Neural cell (in vitro differentiated cells): ENCODE measurements at regions not wholly inside any gene's neighbourhood (a gene's known extent, or its start where the extent isn't known, plus 50 kb on each side); places are given as distances from the start of the nearest gene placed in this dataset.

Source experiments
- H2AFZ ChIP-seq: fragments of 200-600, 300-800 bp; sonication (generic), shearing (Covaris generic); 2 replicates; pipeline ENCODE4 v1.6.0; 2014; ENCODE audit warnings: low read depth, mild to moderate bottlenecking, antibody characterized with exemption, low read length, moderate library complexity
- H3F3A ChIP-seq: fragments of 200-600 bp; shearing (Covaris generic); 2 replicates; pipeline ENCODE4 v1.6.1; 2016; ENCODE audit warnings: mild to moderate bottlenecking, moderate library complexity, mixed read lengths, antibody characterized with exemption, low read length; ENCODE audit not compliant: insufficient read depth, poor library complexity, severe bottlenecking
- H3K27ac ChIP-seq: fragments of 200-600, 300-800 bp; sonication (generic), shearing (Covaris generic); 2 replicates; pipeline ENCODE4 v1.5.1; 2014; ENCODE audit warnings: mild to moderate bottlenecking, low read length, moderate library complexity
- H3K27me3 ChIP-seq: fragments of 300-800, 200-600 bp; sonication (generic), shearing (Covaris generic); 2 replicates; pipeline ENCODE4 v1.6.0; 2014; ENCODE audit warnings: mild to moderate bottlenecking, low read depth, low read length, moderate library complexity; ENCODE audit not compliant: insufficient read depth
- H3K36me3 ChIP-seq: fragments of 300-800, 200-600 bp; sonication (generic), shearing (Covaris generic); 2 replicates; pipeline ENCODE4 v1.5.1; 2014; ENCODE audit warnings: mild to moderate bottlenecking, antibody characterized with exemption, low read length, moderate library complexity; ENCODE audit not compliant: insufficient read depth
- H3K4me2 ChIP-seq: fragments of 300-800, 200-600 bp; sonication (generic), shearing (Covaris generic); 2 replicates; pipeline ENCODE4 v1.6.0; 2014; ENCODE audit warnings: mild to moderate bottlenecking, low read length
- H3K4me3 ChIP-seq: fragments of 300-800, 200-600 bp; sonication (generic), shearing (Covaris generic); 2 replicates; pipeline ENCODE4 v1.5.1; 2014; ENCODE audit warnings: mild to moderate bottlenecking, low read length, moderate library complexity
- H3K79me2 ChIP-seq: fragments of 200-600 bp; shearing (Covaris generic); replicated peaks from 2 replicates; pipeline ENCODE4 v1.6.0; 2014; ENCODE audit warnings: mild to moderate bottlenecking, low read length, moderate library complexity; ENCODE audit not compliant: insufficient read depth
- H3K9ac ChIP-seq: fragments of 300-800, 200-600 bp; sonication (generic), shearing (Covaris generic); 2 replicates; pipeline ENCODE4 v1.6.1; 2016; ENCODE audit warnings: mild to moderate bottlenecking, low read length, mixed read lengths
- H3K9me2 ChIP-seq: fragments of 200-600 bp; shearing (Covaris generic); 2 replicates; pipeline ENCODE4 v1.6.1; 2016; ENCODE audit warnings: mild to moderate bottlenecking, low read length, mixed read lengths; ENCODE audit not compliant: insufficient read depth
- H3K9me3 ChIP-seq: fragments of 200-600, 300-800 bp; sonication (generic), shearing (Covaris generic); 2 replicates; pipeline ENCODE4 v1.6.1; 2016; ENCODE audit warnings: mild to moderate bottlenecking, mixed run types, low read length, moderate library complexity, mixed read lengths
- H4K20me1 ChIP-seq: fragments of 200-600 bp; shearing (Covaris generic); 2 replicates; pipeline ENCODE4 v1.6.1; 2016; ENCODE audit warnings: mild to moderate bottlenecking, mixed run types; ENCODE audit not compliant: insufficient read depth
- EP300 ChIP-seq: fragments of 450-650 bp; conservative IDR thresholded peaks from 2 replicates; pipeline ENCODE4 v1.6.1; 2014; ENCODE audit warnings: antibody characterized with exemption, mild to moderate bottlenecking, moderate library complexity; ENCODE audit not compliant: poor library complexity, severe bottlenecking
- EZH2 ChIP-seq: fragments of 200-600, 300-800 bp; shearing (Covaris generic), sonication (generic); IDR thresholded peaks from 2 replicates; pipeline ENCODE4 v1.6.1; 2014; ENCODE audit warnings: antibody characterized with exemption, low read length, borderline replicate concordance, mild to moderate bottlenecking; ENCODE audit not compliant: insufficient read depth, poor library complexity, severe bottlenecking
- MXI1 ChIP-seq: fragments of 450-650 bp; conservative IDR thresholded peaks from 2 replicates; pipeline ENCODE4 v1.6.1; 2014; ENCODE audit warnings: antibody characterized with exemption, mild to moderate bottlenecking; ENCODE audit not compliant: poor library complexity, severe bottlenecking
- POLR2AphosphoS5 ChIP-seq: IDR thresholded peaks from 2 replicates; pipeline ENCODE4 v1.6.1; 2012
- RAD21 ChIP-seq: fragments of 450-650 bp; conservative IDR thresholded peaks from 2 replicates; pipeline ENCODE4 v1.6.1; 2014; ENCODE audit warnings: antibody characterized with exemption, mild to moderate bottlenecking, moderate library complexity
- REST ChIP-seq: IDR thresholded peaks from 2 replicates; pipeline ENCODE4 v1.6.1; 2012; ENCODE audit warnings: borderline replicate concordance
- SMC3 ChIP-seq: fragments of 450-650 bp; conservative IDR thresholded peaks from 2 replicates; pipeline ENCODE4 v1.6.1; 2014; ENCODE audit warnings: antibody characterized with exemption, mild to moderate bottlenecking, moderate library complexity; ENCODE audit not compliant: poor library complexity
- TAF1 ChIP-seq: IDR thresholded peaks from 2 replicates; pipeline ENCODE4 v1.6.1; 2012; ENCODE audit warnings: low read depth
- TF ChIP-seq, protein P1 (sequence below): fragments of 450-650 bp; IDR thresholded peaks from 2 replicates; pipeline ENCODE4 v1.5.1; 2014; ENCODE audit warnings: antibody characterized with exemption, mild to moderate bottlenecking, moderate library complexity; ENCODE audit not compliant: poor library complexity, severe bottlenecking

GRCh38 chr2:175829741-175830140, 172.3 kb downstream of the LNPK start:
- TF ChIP-seq, protein P1, sequence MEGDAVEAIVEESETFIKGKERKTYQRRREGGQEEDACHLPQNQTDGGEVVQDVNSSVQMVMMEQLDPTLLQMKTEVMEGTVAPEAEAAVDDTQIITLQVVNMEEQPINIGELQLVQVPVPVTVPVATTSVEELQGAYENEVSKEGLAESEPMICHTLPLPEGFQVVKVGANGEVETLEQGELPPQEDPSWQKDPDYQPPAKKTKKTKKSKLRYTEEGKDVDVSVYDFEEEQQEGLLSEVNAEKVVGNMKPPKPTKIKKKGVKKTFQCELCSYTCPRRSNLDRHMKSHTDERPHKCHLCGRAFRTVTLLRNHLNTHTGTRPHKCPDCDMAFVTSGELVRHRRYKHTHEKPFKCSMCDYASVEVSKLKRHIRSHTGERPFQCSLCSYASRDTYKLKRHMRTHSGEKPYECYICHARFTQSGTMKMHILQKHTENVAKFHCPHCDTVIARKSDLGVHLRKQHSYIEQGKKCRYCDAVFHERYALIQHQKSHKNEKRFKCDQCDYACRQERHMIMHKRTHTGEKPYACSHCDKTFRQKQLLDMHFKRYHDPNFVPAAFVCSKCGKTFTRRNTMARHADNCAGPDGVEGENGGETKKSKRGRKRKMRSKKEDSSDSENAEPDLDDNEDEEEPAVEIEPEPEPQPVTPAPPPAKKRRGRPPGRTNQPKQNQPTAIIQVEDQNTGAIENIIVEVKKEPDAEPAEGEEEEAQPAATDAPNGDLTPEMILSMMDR, result no peak
- TF ChIP-seq POLR2AphosphoS5 (no peak), REST (no peak), MXI1 (no peak), EP300 (no peak), RAD21 (no peak), SMC3 (no peak), TAF1 (no peak), EZH2 (no peak)
- H3K9me2 ChIP-seq, result no peaks in the 10 kb centered on the region

DNA sequence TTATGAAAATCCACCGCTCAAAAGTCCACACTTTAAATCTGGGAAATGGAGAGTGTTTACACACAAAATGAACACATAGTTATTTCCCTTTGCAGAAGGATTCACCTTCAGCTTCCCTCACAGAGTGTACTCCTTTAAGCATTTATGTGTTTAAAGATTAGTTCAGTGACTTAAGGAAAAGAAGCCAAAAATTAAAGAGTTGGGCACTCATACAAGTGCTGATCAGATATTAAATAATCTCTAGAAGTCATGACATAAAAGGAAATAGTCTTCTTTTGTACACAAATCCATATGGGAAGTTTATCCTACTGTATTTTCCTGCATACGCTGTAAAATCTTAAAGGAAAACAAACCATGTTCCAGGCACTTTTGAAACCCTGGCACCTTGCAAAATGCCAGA, 174.2 kb downstream of the LNPK start:
- no peak for TF ChIP-seq POLR2AphosphoS5
- TF ChIP-seq RAD21, result no peak
- no peak for TF ChIP-seq MXI1
- no peak for TF ChIP-seq EP300
- TF ChIP-seq, protein P1, result no peak
- no peak for TF ChIP-seq REST
- TF ChIP-seq TAF1, result no peak
- no peak for TF ChIP-seq EZH2
- TF ChIP-seq SMC3, result no peak
- no peaks in the 10 kb centered on the region for H3F3A ChIP-seq
- H3K79me2 ChIP-seq, result no peaks in the 10 kb centered on the region
- no peaks in the 10 kb centered on the region for H3K9me3 ChIP-seq
- H3K9me2 ChIP-seq, result no peaks in the 10 kb centered on the region
- H3K4me2 ChIP-seq, result no peak overlapping the region
- no peak overlapping the region for H3K4me3 ChIP-seq
- no peaks in the 10 kb centered on the region for H3K27me3 ChIP-seq
- no peak overlapping the region for H2AFZ ChIP-seq
- H3K36me3 ChIP-seq, result no peaks in the 10 kb centered on the region
- no peak overlapping the region for H3K27ac ChIP-seq
- H4K20me1 ChIP-seq, result no peaks in the 10 kb centered on the region
- H3K9ac ChIP-seq, result no peak overlapping the region

More at GRCh38 chr2:175829741-175830140, 172.3 kb downstream of the LNPK start:
- Histone ChIP-seq H3K4me3 (no peak overlapping the region), H4K20me1 (no peaks in the 10 kb centered on the region), H3F3A (no peaks in the 10 kb centered on the region), H3K79me2 (no peaks in the 10 kb centered on the region), H3K27me3 (no peaks in the 10 kb centered on the region), H3K36me3 (no peaks in the 10 kb centered on the region), H3K4me2 (no peak overlapping the region), H3K9me3 (no peaks in the 10 kb centered on the region), H3K9ac (no peak overlapping the region), H2AFZ (no peak overlapping the region), H3K27ac (no peak overlapping the region)
